OCI-LY3 (cell line): ENCODE measurements at regions not wholly inside any gene's neighbourhood (a gene's known extent, or its start where the extent isn't known, plus 50 kb on each side); places are given as distances from the start of the nearest gene placed in this dataset.

Experiments used
- CTCF ChIP-seq: fragments of 200-600, 300-600 bp; sonication (generic); IDR thresholded peaks from 2 replicates; pipeline ENCODE4 v1.5.1; 2014; ENCODE audit warnings: antibody characterized with exemption, low read length, low read depth
- EZH2phosphoT487 ChIP-seq: fragments of 200-600 bp; shearing (Covaris generic); IDR thresholded peaks from 2 replicates; pipeline ENCODE4 v1.6.1; 2018; ENCODE audit warnings: antibody characterized with exemption, mixed run types, low read depth

GRCh38 chr20:53819973-53820451 lies 226.4 kb upstream of the ZNF217 start:
- TF ChIP-seq CTCF: no peak
- no peak for TF ChIP-seq EZH2phosphoT487
